ENCODE measurements at regions not wholly inside any gene's neighbourhood (a gene's known extent, or its start where the extent isn't known, plus 50 kb on each side); places are given as distances from the start of the nearest gene placed in this dataset.

GRCh38 chr12:125688881-125689280, 623.6 kb downstream of the AACS start:
- intact Hi-C loops (cut with DNase I), result no loop called here
- Histone ChIP-seq H3K9me3 (no peaks in the 10 kb centered on the region), H3K27me3 (replicated peaks; ENCODE audit: insufficient read depth) (peaks cover 3% of the 10 kb centered on the region), H3K27ac (no peak overlapping the region), H3K36me3 (no peaks in the 10 kb centered on the region), H3K4me1 (replicated peaks) (no peaks in the 10 kb centered on the region), H3K4me3 (no peak overlapping the region)
- TF ChIP-seq POLR2AphosphoS5 (IDR thresholded peaks at IDR 0.05), result no peak
- TF ChIP-seq, protein P1, sequence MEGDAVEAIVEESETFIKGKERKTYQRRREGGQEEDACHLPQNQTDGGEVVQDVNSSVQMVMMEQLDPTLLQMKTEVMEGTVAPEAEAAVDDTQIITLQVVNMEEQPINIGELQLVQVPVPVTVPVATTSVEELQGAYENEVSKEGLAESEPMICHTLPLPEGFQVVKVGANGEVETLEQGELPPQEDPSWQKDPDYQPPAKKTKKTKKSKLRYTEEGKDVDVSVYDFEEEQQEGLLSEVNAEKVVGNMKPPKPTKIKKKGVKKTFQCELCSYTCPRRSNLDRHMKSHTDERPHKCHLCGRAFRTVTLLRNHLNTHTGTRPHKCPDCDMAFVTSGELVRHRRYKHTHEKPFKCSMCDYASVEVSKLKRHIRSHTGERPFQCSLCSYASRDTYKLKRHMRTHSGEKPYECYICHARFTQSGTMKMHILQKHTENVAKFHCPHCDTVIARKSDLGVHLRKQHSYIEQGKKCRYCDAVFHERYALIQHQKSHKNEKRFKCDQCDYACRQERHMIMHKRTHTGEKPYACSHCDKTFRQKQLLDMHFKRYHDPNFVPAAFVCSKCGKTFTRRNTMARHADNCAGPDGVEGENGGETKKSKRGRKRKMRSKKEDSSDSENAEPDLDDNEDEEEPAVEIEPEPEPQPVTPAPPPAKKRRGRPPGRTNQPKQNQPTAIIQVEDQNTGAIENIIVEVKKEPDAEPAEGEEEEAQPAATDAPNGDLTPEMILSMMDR (IDR thresholded peaks at IDR 0.05), result no peak
- no peak for TF ChIP-seq POLR2A (IDR thresholded peaks at IDR 0.05)
- no peak for DNase-seq (ENCODE audit: low spot score)
- WGBS, result 97% methylated on average over 5 of the region's 5 CpGs

DNA sequence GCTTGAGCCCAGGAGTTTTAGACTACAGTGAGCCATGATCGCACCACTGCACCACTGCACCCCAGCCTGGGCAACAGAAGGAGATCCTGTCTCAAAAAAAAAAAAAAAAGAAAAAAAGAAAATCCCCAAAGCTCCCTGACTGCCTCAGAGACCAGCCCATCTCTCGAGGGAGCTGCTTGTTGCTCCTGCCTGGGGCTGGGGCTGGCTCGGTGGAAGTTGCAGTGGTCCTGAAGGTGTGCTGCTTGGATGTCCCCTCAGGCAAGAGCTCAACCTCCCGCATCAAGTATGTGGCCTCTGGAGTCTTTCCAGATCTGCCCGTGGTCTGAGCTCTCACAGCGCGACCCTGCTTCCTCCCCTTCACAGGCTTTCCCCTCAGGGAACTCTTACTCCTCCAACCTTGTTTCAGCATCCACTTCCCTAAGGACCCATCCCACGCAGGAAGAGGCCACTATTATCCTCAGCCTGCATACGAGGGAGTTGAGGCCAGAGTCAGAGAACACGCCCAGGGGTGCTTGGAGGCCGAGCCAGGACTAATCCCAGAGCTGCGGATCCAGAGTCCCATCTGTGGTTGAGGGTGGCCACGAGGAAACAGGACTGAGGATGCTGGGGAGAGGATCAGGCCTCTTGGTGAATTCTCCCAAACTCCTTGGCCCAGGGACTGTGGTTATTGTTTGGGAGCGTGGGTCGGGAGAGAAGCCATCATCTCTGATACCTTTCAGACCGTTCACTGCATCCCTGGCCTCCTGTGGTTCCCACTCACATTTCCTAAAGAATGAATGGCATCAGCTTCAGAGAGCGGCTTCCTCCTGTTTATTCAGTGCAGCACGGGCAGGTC, 624.6 kb downstream of the AACS start:
- Histone ChIP-seq H3K27ac (no peak overlapping the region), H3K36me3 (no peaks in the 10 kb centered on the region), H3K4me3 (no peak overlapping the region), H3K9me3 (no peaks in the 10 kb centered on the region), H3K4me1 (replicated peaks) (no peaks in the 10 kb centered on the region), H3K27me3 (replicated peaks; ENCODE audit: insufficient read depth) (no peaks in the 10 kb centered on the region)
- 54% methylated on average over 18 of the region's 18 CpGs for WGBS
- DNase-seq (ENCODE audit: low spot score), result no peak
- intact Hi-C loops (cut with DNase I), result no loop called here
- no peak for TF ChIP-seq POLR2AphosphoS5 (IDR thresholded peaks at IDR 0.05)
- TF ChIP-seq, protein P1 (IDR thresholded peaks at IDR 0.05), result no peak
- no peak for TF ChIP-seq POLR2A (IDR thresholded peaks at IDR 0.05)

- 75% methylated on average over 9 of the region's 9 CpGs for WGBS
- TF ChIP-seq POLR2A (IDR thresholded peaks at IDR 0.05) (no peak), POLR2AphosphoS5 (IDR thresholded peaks at IDR 0.05) (no peak)
- TF ChIP-seq, protein P1 (IDR thresholded peaks at IDR 0.05), result no peak
- H3K27ac ChIP-seq, result no peak overlapping the region
- no peaks in the 10 kb centered on the region for H3K36me3 ChIP-seq
- no peak for DNase-seq (ENCODE audit: low spot score)
- no peaks in the 10 kb centered on the region for H3K27me3 ChIP-seq (replicated peaks; ENCODE audit: insufficient read depth)
- no peak overlapping the region for H3K4me3 ChIP-seq
- no peaks in the 10 kb centered on the region for H3K9me3 ChIP-seq
- intact Hi-C loops (cut with DNase I), result no loop called here
- no peaks in the 10 kb centered on the region for H3K4me1 ChIP-seq (replicated peaks)
Measured at GRCh38 chr12:125690841-125691240, 625.6 kb downstream of the AACS start.

DNA sequence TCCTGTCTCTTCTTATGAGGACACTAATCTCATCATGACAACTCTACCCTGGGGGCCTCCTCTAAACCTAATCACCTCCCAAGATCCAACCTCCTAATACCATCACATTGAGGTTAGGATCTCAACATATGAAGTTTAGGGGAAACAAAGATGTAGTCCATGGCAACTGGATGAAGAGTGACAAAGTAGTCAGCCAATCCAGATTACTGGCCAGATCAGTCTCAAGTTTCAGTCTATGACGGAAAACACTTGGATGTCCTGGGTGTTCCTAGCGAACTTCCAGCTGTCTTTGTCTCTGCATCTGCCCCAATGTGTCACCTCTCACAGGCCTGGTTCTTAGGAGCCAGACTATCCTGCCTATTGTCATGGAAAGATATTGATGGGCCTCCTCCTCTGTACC, 630.8 kb downstream of the AACS start:
- no peaks in the 10 kb centered on the region for H3K36me3 ChIP-seq
- H3K9me3 ChIP-seq, result no peaks in the 10 kb centered on the region
- DNase-seq (ENCODE audit: low spot score), result no peak
- WGBS, result 60% methylated on average over 2 of the region's 2 CpGs
- no peak overlapping the region for H3K27ac ChIP-seq
- no peak overlapping the region for H3K4me3 ChIP-seq
- no peaks in the 10 kb centered on the region for H3K4me1 ChIP-seq (replicated peaks)
- intact Hi-C loops (cut with DNase I), result no loop called here
- TF ChIP-seq POLR2A (IDR thresholded peaks at IDR 0.05), result no peak
- TF ChIP-seq, protein P1 (IDR thresholded peaks at IDR 0.05), result no peak
- TF ChIP-seq POLR2AphosphoS5 (IDR thresholded peaks at IDR 0.05), result no peak
- no peaks in the 10 kb centered on the region for H3K27me3 ChIP-seq (replicated peaks; ENCODE audit: insufficient read depth)

DNA sequence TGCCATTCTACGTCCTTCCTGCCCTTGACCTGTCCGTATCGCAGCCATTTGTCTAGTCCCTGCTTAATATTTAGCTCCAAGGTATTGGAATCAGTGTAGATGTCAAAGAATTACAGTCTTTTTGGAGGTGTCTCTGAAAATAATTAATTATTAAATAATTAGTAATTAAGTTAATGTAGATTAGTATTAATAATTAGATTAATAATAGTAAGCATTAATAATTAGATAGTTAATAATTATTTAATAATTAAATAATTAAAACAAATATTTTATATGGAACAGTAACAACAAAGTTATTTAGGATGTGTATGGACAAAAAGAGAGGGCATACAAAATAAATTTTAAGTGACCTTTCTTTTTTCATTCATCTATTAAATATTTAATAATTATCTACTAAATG, 639.6 kb downstream of the AACS start:
- H3K9me3 ChIP-seq, result no peaks in the 10 kb centered on the region
- DNase-seq (ENCODE audit: low spot score), result no peak
- no peak overlapping the region for H3K4me3 ChIP-seq
- H3K4me1 ChIP-seq (replicated peaks), result no peaks in the 10 kb centered on the region
- intact Hi-C loops (cut with DNase I), result no loop called here
- H3K27me3 ChIP-seq (replicated peaks; ENCODE audit: insufficient read depth), result no peaks in the 10 kb centered on the region
- WGBS, result 97% methylated on average over 3 of the region's 3 CpGs
- TF ChIP-seq, protein P1 (IDR thresholded peaks at IDR 0.05), result no peak
- TF ChIP-seq POLR2AphosphoS5 (IDR thresholded peaks at IDR 0.05), result no peak
- no peak for TF ChIP-seq POLR2A (IDR thresholded peaks at IDR 0.05)
- no peak overlapping the region for H3K27ac ChIP-seq
- no peaks in the 10 kb centered on the region for H3K36me3 ChIP-seq

All from prostate gland (tissue), 2 donors.